CD1c-positive myeloid dendritic cell (primary cell): ENCODE measurements at regions not wholly inside any gene's neighbourhood (a gene's known extent, or its start where the extent isn't known, plus 50 kb on each side); places are given as distances from the start of the nearest gene placed in this dataset.
"Not testable (repeated sequence)": the region's sequence is repeated elsewhere in the genome, so short reads cannot be mapped to it uniquely, and the experiment has no call there.

ENCODE experiments used
- DNase-seq: peaks from one replicate; pipeline ENCODE4 v3.0.0-alpha.2; 2016; ENCODE audit errors: extremely low spot score

GRCh38 chr10:91088300-91089140 is 131.9 kb upstream of the PCGF5 start:
- peak; percentile 5 for DNase-seq

GRCh38 chr10:91090761-91091529 is 129.5 kb upstream of the PCGF5 start:
- no peak for DNase-seq

GRCh38 chr10:91091780-91092179 is 128.7 kb upstream of the PCGF5 start:
- no peak for DNase-seq

GRCh38 chr10:91096274-91096673 is 124.2 kb upstream of the PCGF5 start:
- DNase-seq: no peak

DNA sequence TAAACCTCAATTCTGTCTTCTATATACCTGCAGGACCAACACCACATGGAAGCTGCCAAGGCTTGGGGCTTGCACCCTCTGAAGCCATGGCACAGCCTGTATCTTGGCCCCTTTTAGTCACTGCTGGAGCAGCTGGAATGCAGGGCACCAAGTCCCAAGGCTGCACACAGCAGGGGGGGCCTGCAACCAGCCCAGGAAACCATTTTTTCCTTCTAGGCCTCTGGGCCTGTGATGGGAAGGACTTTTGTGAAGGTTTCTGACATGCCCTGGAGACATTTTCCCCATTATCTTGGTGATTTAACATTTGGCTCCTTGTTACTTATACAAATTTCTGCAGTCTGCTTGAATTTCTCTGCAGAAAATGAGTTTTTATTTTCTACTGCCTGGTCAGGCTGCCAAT is 123.2 kb upstream of the PCGF5 start:
- DNase-seq: no peak

DNA sequence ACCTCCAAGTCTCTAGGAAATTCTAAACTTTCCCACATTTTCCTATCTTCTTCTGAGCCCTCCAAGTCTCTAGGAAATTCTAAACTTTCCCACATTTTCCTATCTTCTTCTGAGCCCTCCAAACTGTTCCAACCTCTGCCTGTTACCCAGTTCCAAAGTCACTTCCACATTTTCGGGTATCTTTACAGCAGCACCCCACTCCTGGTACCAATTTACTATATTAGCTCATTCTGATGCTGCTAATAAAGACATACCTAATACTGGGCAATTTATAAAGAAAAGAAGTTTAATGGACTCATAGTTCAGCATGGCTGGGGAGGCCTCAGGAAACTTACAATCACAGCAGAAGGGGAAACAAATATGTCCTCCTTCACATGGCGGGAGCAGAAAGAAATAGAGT is 122.4 kb upstream of the PCGF5 start:
- not testable (repeated sequence) for DNase-seq

DNA sequence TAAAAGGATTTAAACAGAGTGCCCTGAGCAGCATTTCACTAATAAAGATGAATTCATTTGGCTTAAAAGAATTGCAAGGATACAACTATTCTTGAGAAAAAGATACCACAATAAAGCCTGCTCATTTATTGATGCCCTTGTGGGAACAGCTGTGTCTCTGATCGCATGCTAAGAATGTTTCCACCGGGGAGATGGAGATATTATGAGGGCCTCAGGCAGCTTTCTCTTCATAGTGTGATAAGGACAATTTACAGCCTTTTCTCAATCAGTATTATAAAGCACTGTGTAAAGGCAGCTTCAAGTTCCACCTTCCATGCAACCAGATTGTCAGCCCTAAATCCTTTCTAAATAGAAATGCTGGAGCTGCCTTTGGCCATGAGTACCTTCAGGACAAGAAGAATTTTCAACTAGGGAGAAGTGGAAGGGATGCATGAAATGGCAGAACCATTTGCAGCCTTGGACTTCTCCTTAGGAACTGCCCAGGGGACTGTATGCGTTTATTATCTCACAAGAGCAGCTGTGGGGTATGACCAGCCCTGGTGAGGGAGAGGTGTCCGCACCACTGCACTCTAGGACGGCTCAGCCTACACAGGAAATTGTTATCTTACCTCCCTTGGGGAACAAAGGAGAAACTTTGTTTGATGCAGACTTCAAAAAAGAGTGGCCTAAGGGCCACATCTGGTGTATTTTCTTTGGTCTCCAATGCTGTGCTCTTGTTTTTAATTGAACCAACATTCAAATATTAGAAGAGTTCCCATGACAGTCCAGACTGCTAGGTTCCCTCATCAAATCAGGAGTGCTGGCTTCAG is 116.9 kb upstream of the PCGF5 start:
- no peak for DNase-seq

- DNase-seq: no peak
Measured at GRCh38 chr10:91104193-91105041, 116.0 kb upstream of the PCGF5 start.

DNA sequence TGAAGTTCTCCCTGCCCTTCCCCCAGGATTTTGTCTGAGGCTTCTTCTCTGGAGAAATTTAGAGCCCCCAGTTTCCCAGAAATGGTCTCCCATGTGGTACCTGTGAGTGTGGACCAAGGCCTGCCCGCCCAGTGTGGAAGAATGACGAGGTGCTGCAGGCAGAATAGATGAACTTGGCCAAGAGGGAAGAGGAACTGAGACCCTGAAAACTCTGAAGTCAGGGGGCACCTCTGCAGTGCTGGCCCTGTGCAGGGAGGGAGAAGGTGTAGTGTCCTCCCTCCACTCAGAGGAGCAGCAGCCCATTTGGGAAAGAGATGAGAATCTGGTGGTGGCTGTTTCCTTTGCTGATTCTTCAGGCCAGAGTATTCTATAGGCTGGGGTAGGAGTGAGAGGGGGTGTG is 115.2 kb upstream of the PCGF5 start:
- no peak for DNase-seq

DNA sequence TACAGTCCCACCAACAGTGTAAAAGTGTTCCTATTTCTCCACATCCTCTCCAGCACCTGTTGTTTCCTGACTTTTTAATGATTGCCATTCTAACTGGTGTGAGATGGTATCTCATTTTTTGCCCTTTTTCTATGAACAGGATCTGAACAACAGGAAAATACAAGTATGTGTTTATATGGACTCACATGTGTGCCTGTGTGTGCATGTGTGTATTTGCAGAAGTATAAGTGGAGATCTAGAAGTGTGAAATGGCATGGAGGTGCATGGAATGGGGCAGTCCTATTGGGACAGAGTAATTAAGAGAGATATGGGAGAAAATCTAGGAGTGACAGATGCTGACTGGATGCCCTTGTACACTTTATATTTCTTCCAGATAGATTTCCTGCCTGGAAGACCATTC is 111.6 kb upstream of the PCGF5 start:
- no peak for DNase-seq

DNA sequence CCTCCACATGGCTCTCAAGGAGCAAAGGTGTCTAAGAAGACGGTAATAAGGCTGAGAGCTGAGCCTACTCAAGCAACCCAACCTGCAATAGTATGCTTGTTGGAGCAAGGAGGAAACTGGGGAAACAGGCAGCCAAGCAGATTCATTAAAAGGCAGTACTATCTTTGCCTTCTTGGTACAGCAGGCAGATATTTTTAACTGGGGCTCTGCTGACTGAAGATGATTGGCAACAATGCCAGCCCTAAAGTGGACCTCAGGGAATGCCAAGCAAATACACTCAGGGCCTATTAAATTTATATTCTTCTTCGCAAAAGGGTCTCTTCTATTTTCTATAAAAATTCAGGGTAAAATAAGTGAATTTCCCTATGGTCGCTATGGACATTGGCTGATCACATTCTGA is 109.4 kb upstream of the PCGF5 start:
- no peak for DNase-seq

DNA sequence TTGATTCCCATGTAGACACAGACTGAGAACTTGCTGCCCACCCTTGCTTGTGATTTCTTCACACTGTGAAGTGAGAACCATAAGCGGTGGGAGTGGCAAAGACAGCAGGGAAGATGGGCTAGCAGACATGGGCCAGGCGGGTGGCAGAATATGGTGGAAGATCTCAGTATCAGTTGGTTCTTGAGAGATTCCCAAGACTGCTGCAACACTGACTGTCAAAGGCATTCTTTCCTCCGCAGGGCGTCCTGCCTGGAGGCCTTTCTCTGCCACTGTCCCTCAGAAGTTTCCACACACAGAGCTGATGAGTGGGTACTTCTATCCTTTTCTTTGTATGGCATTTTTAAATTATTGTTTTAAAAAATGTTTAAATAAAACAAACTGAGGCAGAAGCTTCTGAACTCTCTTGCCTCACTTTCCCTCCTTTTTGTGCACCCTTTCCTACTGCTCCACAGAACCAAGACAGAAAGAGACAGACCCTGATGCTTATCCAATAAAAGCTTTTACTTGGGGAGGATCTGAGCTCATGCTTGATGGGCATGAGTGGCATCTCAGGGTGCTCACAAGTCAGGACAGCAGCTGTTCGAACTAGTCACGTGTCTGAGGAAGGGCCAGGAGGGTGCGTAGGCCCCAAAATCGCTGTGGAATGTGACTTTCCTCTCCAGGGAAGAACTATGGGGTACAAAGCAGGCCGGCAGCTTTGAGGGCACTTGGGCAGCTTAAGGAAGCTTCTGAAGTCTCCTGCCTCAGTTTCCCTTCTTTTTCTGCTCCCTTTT is 104.7 kb upstream of the PCGF5 start:
- no peak for DNase-seq

DNA sequence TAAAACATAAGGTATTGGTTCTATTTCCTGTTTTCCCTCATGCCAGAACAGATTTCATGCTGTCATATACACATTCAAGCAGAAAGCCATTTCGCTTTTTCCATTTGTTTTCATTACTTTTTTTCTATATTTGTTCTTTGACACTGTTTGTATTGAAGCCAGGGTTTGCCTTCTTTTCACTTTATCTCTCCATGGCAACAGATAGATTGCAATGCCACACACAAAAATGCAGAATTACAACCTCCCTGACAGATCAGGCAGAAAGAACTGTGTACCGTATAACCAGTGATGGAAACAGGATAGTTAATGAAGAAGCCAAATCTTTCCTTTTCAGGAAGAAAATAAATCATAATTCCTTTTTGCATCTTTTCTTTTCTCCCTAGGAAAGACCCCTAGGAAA is 103.0 kb upstream of the PCGF5 start:
- no peak for DNase-seq

DNA sequence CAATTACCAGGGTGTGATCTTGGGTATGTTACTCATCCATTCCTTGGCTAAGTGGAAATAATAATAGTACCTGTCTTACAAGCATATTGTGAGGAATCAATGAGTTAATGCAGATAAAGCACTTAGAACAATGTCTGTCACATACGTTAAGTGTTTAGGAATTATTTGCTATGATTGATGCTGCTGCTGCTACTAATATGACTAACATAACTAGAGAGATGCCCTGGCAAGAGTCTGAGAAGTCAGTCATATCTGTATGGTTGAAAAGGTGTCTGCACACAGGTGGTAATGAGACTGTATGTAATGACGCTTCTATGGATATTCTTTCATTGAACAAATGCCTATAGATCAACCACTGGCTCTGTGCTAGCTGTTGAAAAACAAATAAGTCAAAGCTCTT is 100.1 kb upstream of the PCGF5 start:
- DNase-seq: no peak

DNA sequence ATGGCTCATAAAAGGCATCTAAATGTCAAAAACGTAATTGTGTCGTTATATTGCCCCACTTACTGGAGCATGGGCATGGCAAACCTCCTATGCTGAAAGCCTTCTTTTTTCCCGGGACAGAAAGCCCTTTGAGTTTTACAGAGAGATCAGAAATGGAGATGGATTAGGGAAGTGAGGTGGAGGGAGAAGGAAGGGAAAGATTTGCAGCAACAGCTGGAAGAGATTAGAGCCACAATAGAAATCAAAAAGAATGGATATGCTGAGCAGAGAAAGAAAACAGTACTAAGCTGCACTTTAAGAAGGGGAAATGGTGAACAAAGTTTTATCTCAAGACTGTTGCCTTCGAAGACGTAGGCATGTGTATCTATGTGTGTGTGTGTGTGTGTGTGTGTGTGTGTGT is 97.2 kb upstream of the PCGF5 start:
- no peak for DNase-seq

- no peak for DNase-seq
Measured at GRCh38 chr10:91124016-91124415, 96.4 kb upstream of the PCGF5 start.

GRCh38 chr10:91126471-91126870 is 94.0 kb upstream of the PCGF5 start:
- no peak for DNase-seq

GRCh38 chr10:91127341-91128082 is 93.0 kb upstream of the PCGF5 start:
- no peak for DNase-seq

- DNase-seq: no peak
Measured at GRCh38 chr10:91135113-91135512, 85.3 kb upstream of the PCGF5 start.
